Ishikawa (cell line): ENCODE measurements at regions not wholly inside any gene's neighbourhood (a gene's known extent, or its start where the extent isn't known, plus 50 kb on each side); places are given as distances from the start of the nearest gene placed in this dataset.
A peak's percentile ranks its signal among the peaks of the same experiment; 100 is the strongest.

Experiments used
- CEBPB ChIP-seq: IDR thresholded peaks from 2 replicates; pipeline ENCODE4 v1.6.1; 2012
- CREB1 ChIP-seq: IDR thresholded peaks from 2 replicates; pipeline ENCODE4 v1.6.1; 2012; ENCODE audit warnings: low read depth
- EGR1 ChIP-seq: IDR thresholded peaks from 2 replicates; pipeline ENCODE4 v1.6.1; 2012
- EP300 ChIP-seq: IDR thresholded peaks from 2 replicates; pipeline ENCODE4 v1.6.1; 2012; ENCODE audit warnings: borderline replicate concordance
- FOXM1 ChIP-seq: IDR thresholded peaks from 2 replicates; pipeline ENCODE4 v1.6.1; 2012; ENCODE audit warnings: low read depth, borderline replicate concordance
- MAX ChIP-seq: IDR thresholded peaks from 2 replicates; pipeline ENCODE4 v1.6.1; 2012
- NFIC ChIP-seq: IDR thresholded peaks from 2 replicates; pipeline ENCODE4 v1.6.1; 2012
- RAD21 ChIP-seq: IDR thresholded peaks from 2 replicates; pipeline ENCODE4 v1.6.1; 2012; ENCODE audit warnings: low read depth
- TAF1 ChIP-seq: IDR thresholded peaks from 2 replicates; pipeline ENCODE4 v1.6.1; 2012; ENCODE audit warnings: low read depth, mild to moderate bottlenecking
- TCF12 ChIP-seq: IDR thresholded peaks from 2 replicates; pipeline ENCODE4 v1.6.1; 2012; ENCODE audit warnings: low read depth
- TEAD4 ChIP-seq: IDR thresholded peaks from 2 replicates; pipeline ENCODE4 v1.6.1; 2012
- YY1 ChIP-seq: IDR thresholded peaks from 2 replicates; pipeline ENCODE4 v1.6.1; 2012; ENCODE audit warnings: low read depth
- ZBTB7A ChIP-seq: IDR thresholded peaks from 2 replicates; pipeline ENCODE4 v1.6.1; 2012; ENCODE audit warnings: low read depth
- TF ChIP-seq, protein P1 (sequence below): IDR thresholded peaks from 2 replicates; pipeline ENCODE4 v1.6.1; 2012; ENCODE audit warnings: low read depth, mild to moderate bottlenecking

- TF ChIP-seq ZBTB7A (no peak), YY1 (no peak), RAD21 (peak; percentile 16; the same call in 1 of the 2 replicates), EP300 (no peak), TEAD4 (no peak), CREB1 (no peak), MAX (no peak), TAF1 (no peak), CEBPB (no peak), EGR1 (no peak), TCF12 (no peak), FOXM1 (no peak), NFIC (no peak)
- TF ChIP-seq, protein P1, sequence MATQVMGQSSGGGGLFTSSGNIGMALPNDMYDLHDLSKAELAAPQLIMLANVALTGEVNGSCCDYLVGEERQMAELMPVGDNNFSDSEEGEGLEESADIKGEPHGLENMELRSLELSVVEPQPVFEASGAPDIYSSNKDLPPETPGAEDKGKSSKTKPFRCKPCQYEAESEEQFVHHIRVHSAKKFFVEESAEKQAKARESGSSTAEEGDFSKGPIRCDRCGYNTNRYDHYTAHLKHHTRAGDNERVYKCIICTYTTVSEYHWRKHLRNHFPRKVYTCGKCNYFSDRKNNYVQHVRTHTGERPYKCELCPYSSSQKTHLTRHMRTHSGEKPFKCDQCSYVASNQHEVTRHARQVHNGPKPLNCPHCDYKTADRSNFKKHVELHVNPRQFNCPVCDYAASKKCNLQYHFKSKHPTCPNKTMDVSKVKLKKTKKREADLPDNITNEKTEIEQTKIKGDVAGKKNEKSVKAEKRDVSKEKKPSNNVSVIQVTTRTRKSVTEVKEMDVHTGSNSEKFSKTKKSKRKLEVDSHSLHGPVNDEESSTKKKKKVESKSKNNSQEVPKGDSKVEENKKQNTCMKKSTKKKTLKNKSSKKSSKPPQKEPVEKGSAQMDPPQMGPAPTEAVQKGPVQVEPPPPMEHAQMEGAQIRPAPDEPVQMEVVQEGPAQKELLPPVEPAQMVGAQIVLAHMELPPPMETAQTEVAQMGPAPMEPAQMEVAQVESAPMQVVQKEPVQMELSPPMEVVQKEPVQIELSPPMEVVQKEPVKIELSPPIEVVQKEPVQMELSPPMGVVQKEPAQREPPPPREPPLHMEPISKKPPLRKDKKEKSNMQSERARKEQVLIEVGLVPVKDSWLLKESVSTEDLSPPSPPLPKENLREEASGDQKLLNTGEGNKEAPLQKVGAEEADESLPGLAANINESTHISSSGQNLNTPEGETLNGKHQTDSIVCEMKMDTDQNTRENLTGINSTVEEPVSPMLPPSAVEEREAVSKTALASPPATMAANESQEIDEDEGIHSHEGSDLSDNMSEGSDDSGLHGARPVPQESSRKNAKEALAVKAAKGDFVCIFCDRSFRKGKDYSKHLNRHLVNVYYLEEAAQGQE, result no peak
Observed at GRCh38 chr1:37391211-37392011, 83.0 kb upstream of the ZC3H12A start.
